ENCODE measurements at regions not wholly inside any gene's neighbourhood (a gene's known extent, or its start where the extent isn't known, plus 50 kb on each side); places are given as distances from the start of the nearest gene placed in this dataset.
A peak's percentile ranks its signal among the peaks of the same experiment; 100 is the strongest.

DNA sequence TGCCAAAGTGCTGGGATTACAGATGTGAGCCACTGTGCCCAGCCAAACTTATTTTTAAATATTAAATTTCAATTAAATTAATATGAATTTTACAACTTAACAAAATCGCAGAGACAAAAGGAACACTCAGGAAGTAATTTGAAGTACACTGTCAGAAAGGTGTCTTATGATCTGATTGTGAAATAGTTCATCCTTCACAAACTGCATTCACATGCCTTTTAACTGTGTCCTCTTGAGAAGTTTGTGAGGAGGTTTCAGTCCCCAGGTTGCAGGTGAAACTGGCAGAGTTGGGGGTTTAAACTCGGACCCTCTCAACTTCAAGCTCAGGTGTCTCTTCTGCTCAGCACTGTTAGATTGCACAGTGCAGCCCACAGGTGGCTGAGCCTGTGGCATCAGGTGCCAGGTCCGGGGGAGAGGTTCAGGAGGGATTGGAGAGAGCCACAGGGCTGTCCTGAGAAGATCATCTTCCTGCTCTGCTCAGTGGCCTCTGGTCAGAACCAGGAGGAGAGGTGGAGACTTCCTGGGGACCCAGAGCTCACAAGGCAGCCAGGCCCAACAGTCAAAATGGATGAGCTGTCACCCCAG, 152.3 kb upstream of the RAB4A start:
- intact Hi-C loops (cut with DNase I): loop anchor here (5.0 kb wide), 2 partner anchors 109 to 216 kb away; no protein-coding TSS in a partner anchor
- H3K27me3 ChIP-seq: no peaks in the 10 kb centered on the region
- no peak overlapping the region for H3K4me3 ChIP-seq
- H3K9me3 ChIP-seq: no peaks in the 10 kb centered on the region
- no peaks in the 10 kb centered on the region for H3K36me3 ChIP-seq
- TF ChIP-seq POLR2AphosphoS5 (IDR thresholded peaks at IDR 0.05) (no peak), EP300 (IDR thresholded peaks at IDR 0.05) (no peak), POLR2A (IDR thresholded peaks at IDR 0.05) (no peak)
- TF ChIP-seq, protein P1, sequence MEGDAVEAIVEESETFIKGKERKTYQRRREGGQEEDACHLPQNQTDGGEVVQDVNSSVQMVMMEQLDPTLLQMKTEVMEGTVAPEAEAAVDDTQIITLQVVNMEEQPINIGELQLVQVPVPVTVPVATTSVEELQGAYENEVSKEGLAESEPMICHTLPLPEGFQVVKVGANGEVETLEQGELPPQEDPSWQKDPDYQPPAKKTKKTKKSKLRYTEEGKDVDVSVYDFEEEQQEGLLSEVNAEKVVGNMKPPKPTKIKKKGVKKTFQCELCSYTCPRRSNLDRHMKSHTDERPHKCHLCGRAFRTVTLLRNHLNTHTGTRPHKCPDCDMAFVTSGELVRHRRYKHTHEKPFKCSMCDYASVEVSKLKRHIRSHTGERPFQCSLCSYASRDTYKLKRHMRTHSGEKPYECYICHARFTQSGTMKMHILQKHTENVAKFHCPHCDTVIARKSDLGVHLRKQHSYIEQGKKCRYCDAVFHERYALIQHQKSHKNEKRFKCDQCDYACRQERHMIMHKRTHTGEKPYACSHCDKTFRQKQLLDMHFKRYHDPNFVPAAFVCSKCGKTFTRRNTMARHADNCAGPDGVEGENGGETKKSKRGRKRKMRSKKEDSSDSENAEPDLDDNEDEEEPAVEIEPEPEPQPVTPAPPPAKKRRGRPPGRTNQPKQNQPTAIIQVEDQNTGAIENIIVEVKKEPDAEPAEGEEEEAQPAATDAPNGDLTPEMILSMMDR (IDR thresholded peaks at IDR 0.05): no peak
- H3K4me1 ChIP-seq: peaks cover 0 to 76% (median 44%) of the 10 kb centered on the region in 4 donors
- no peak for DNase-seq
- H3K27ac ChIP-seq: peak overlapping the region; percentile 78 to 86 (median 83)
- 77 to 86% methylated on average over 3 of the region's 3 CpGs for WGBS, 2 donors

DNA sequence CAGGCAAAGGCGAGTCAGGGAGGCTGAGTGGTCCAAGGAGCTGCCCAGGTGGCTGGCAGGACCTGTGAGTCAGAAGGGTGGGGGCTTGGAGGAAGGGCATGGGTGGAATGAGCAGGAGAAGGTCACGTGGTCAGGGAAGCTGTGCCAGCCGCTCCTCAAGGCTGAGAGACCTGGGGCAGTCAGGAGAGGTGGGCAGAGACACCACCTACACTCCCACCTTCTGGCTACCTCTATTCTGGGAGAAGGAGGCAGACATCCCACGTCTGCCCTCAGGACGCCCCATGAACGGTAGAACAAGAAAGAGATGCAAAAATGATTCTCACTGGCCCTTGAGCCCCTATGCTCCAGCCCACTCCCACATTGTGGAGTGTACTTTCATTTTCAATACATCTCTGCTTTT, 151.8 kb upstream of the RAB4A start:
- H3K36me3 ChIP-seq: no peaks in the 10 kb centered on the region

DNA sequence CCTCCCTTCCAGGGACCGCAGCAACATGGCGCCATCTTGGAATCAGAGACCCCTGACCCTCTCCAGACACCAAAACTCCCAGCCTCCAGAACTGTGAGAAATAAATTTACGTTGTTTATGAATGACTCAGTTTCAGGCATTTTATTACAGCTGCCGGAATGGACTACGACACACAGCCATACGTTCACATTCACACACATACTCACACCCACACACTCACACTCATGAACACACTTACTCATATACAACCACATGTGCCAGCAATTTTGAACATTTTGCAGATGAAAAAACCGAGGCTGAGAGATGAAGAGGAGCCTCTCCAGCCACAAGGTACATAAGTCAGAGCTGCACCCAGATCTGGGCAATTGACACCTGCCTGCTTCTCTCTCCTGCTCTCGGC, 151.0 kb upstream of the RAB4A start:
- Histone ChIP-seq H3K27ac (peak overlapping the region in 1 of 4 donors; percentile 86), H3K27me3 (no peaks in the 10 kb centered on the region), H3K4me3 (no peak overlapping the region), H3K9me3 (no peaks in the 10 kb centered on the region), H3K4me1 (peaks cover 0 to 64% (median 36%) of the 10 kb centered on the region in 4 donors), H3K36me3 (no peaks in the 10 kb centered on the region)
- no peak for DNase-seq
- WGBS, 2 donors: 84% methylated on average over 8 of the region's 8 CpGs
- intact Hi-C loops (cut with DNase I): loop anchor here (5.0 kb wide), 3 partner anchors 82 to 218 kb away; no protein-coding TSS in a partner anchor
- TF ChIP-seq POLR2AphosphoS5 (IDR thresholded peaks at IDR 0.05) (no peak), POLR2A (IDR thresholded peaks at IDR 0.05) (no peak), EP300 (IDR thresholded peaks at IDR 0.05) (no peak)
- TF ChIP-seq, protein P1 (IDR thresholded peaks at IDR 0.05): no peak

More for the DNA sequence above, 151.8 kb upstream of the RAB4A start:
- Histone ChIP-seq H3K27me3 (no peaks in the 10 kb centered on the region), H3K4me3 (no peak overlapping the region), H3K27ac (peak overlapping the region in 3 of 4 donors; percentile 80 to 86 (median 86)), H3K4me1 (peaks cover 0 to 71% (median 43%) of the 10 kb centered on the region in 4 donors), H3K9me3 (no peaks in the 10 kb centered on the region)
- no peak for TF ChIP-seq POLR2AphosphoS5 (IDR thresholded peaks at IDR 0.05)
- TF ChIP-seq POLR2A (IDR thresholded peaks at IDR 0.05): no peak
- TF ChIP-seq, protein P1 (IDR thresholded peaks at IDR 0.05): no peak
- intact Hi-C loops (cut with DNase I): loop anchor here (5.0 kb wide), 2 partner anchors 108 to 217 kb away; no protein-coding TSS in a partner anchor
- peak; percentile 58 for DNase-seq
- 90 to 92% methylated on average over 6 of the region's 6 CpGs for WGBS, 2 donors

DNA sequence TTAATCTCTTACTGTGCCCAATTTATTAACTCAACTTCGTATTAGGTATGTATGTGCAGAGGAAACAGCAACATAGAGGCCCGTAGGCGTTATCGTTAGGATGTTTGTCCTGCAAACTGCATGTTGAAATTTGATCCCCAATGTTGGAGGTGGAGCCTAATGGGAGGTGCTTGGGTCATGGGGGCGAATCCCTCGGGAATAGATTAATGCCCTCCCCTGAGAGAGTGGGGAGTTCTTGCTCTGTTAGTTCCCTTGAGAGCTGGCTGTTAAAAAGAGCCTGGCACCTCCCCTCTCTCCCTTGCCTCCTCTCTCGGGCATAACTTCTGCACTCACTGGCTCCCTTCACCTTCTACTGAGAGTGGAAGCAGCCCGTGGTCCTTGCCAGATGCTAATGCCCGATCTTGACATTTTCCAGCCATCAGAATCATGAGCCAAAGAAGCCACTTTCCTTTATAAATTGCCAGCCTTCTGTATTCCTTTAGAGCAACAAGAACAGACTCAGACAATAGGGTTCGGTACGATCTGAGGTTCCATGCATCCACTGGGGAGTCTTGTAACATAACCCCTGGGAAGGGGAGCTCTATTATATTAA, 149.0 kb upstream of the RAB4A start:
- TF ChIP-seq, protein P1 (IDR thresholded peaks at IDR 0.05): no peak
- TF ChIP-seq POLR2AphosphoS5 (IDR thresholded peaks at IDR 0.05) (peak in 3 of 4 donors; percentile 54 to 72 (median 62)), POLR2A (IDR thresholded peaks at IDR 0.05) (no peak), EP300 (IDR thresholded peaks at IDR 0.05) (no peak)
- WGBS, 2 donors: 79 to 91% methylated on average over 11 of the region's 11 CpGs

More for the DNA sequence above, 149.0 kb upstream of the RAB4A start:
- no peaks in the 10 kb centered on the region for H3K36me3 ChIP-seq
- intact Hi-C loops (cut with DNase I): loop anchor here (5.0 kb wide), 1 partner anchor 80 kb away; no protein-coding TSS in a partner anchor
- H3K27ac ChIP-seq: peak overlapping the region in 3 of 4 donors; percentile 33 to 86 (median 33)
- H3K27me3 ChIP-seq: no peaks in the 10 kb centered on the region
- H3K4me3 ChIP-seq: no peak overlapping the region
- H3K4me1 ChIP-seq: peaks cover 0 to 46% (median 17%) of the 10 kb centered on the region in 4 donors
- no peaks in the 10 kb centered on the region for H3K9me3 ChIP-seq
- DNase-seq: peak; percentile 84

All from sigmoid colon (tissue), 6 donors.